SK-N-MC (cell line): ENCODE measurements at regions not wholly inside any gene's neighbourhood (a gene's known extent, or its start where the extent isn't known, plus 50 kb on each side); places are given as distances from the start of the nearest gene placed in this dataset.

Experiments used
- DNase-seq: peaks from one replicate; pipeline ENCODE4 v3.0.0-alpha.2; 2011; ENCODE audit warnings: low read depth, low spot score
- H3K27ac ChIP-seq: fragments of 200-600 bp; sonication (generic); 2 replicates; pipeline ENCODE4 v1.5.1; 2016; ENCODE audit warnings: mixed run types
- H3K36me3 ChIP-seq: fragments of 200-600 bp; sonication (generic); 2 replicates; pipeline ENCODE4 v1.6.1; 2017; ENCODE audit warnings: antibody characterized with exemption, low read length, mixed read lengths; ENCODE audit not compliant: insufficient read depth
- H3K4me3 ChIP-seq: fragments of 200-600 bp; sonication (generic); 2 replicates; pipeline ENCODE4 v1.5.1; 2016
- H3K9ac ChIP-seq: fragments of 200-600 bp; sonication (generic); 2 replicates; pipeline ENCODE4 v1.8.0; 2017; ENCODE audit warnings: mixed run types, mixed read lengths; ENCODE audit not compliant: insufficient read length
- H3K9me3 ChIP-seq: fragments of 200-600 bp; sonication (generic); 2 replicates; pipeline ENCODE4 v1.6.1; 2017; ENCODE audit warnings: low read depth, mild to moderate bottlenecking, antibody characterized with exemption, low read length, moderate library complexity, mixed read lengths
- EZH2 ChIP-seq: fragments of 200-600 bp; sonication (generic); IDR thresholded peaks from one replicate; pipeline ENCODE4 v1.6.1; 2017; ENCODE audit warnings: antibody characterized with exemption
- FOXP2 ChIP-seq: optimal IDR thresholded peaks from 2 replicates; pipeline ENCODE3; 2011; ENCODE audit warnings: mild to moderate bottlenecking, moderate library complexity; ENCODE audit not compliant: insufficient read depth; ENCODE audit errors: extremely low read length, control extremely low read depth
- POLR2AphosphoS5 ChIP-seq: IDR thresholded peaks from 2 replicates; pipeline ENCODE4 v1.6.1; 2012; ENCODE audit warnings: mild to moderate bottlenecking, low read depth, low read length, borderline replicate concordance

DNA sequence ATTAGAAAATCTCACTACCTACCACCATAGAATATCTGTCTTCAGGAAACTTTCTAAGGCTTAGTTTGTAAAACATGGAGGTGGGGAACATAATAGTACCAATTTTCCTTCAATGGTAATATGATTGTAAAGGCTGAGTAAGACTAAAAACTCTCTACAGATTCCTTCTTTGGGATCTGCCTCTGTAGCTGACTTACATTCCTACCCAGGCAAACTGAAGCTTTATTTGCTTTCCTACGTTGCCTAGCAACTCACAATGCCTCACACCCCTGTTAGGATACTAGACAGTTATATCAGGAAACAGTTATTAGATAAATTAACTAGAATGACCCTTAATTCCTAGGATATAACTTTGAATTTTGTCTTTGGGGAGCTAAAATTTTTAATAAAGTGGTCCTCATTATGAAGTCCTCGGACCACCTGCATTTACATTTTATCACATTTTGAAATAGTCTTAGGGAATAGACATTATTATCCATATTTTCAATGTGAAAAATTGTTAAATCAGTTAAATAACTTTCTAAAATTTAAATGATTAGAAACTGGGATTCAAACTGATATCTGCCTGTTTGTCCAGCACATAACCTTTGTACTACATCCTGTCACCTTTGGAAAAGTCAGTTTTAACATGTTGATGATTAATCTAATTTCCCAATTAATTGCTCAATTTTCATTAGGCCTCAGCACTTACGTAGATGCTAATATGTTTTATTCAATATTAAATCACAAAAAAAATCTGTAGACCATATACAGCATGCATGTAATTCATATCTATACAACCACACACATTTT, 591.4 kb downstream of the RNF144B start:
- Histone ChIP-seq H3K36me3 (no peaks in the 10 kb centered on the region), H3K9ac (no peak overlapping the region), H3K4me3 (no peak overlapping the region), H3K9me3 (no peaks in the 10 kb centered on the region), H3K27ac (no peak overlapping the region)
- TF ChIP-seq POLR2AphosphoS5: no peak
- no peak for TF ChIP-seq FOXP2
- no peak for TF ChIP-seq EZH2
- no peak for DNase-seq

DNA sequence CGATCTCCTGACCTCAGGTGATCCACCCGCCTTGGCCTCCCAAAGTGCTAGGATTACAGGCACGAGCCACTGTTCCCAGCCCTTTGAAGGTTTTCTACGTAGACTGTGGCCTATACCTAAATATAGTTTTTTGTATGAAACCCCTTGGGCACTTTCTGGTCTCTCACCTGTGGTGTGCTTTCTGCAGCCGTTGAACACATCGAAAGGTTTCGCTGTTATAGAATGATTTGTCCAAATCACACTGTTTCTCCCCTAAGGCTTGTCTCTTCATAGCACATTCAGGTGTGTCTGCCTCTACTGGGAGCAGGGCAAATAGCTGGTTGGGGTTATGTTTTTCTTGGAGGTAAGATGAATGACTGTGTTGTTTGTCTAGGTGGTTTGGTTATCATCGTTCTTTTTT, 597.9 kb downstream of the RNF144B start:
- Histone ChIP-seq H3K27ac (no peak overlapping the region), H3K36me3 (no peaks in the 10 kb centered on the region), H3K9me3 (no peaks in the 10 kb centered on the region), H3K9ac (no peak overlapping the region), H3K4me3 (no peak overlapping the region)
- DNase-seq: no peak
- no peak for TF ChIP-seq EZH2
- no peak for TF ChIP-seq POLR2AphosphoS5
- TF ChIP-seq FOXP2: no peak

DNA sequence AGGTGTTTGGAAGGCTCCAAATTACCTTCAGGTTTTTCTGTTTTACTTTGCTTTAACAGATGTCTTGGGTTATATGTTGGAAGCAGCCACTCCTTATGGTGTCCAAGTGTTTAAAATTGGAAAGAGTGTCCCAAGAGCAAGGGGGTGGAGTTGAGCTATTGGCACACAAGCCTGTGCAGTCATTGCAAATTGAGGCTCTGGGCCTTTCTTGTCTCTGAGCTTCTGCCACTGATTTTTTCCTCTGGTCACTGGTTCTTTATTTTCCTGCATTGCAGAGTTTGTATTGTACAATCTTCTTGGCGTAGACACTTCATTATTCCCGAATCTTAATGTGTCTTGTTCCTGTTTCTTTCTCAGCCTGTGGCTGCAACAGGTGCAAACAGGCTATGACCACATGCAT, 598.8 kb downstream of the RNF144B start:
- H3K9me3 ChIP-seq: no peaks in the 10 kb centered on the region
- no peak overlapping the region for H3K4me3 ChIP-seq
- DNase-seq: no peak
- no peak overlapping the region for H3K27ac ChIP-seq
- no peak for TF ChIP-seq EZH2
- TF ChIP-seq POLR2AphosphoS5: no peak
- no peak for TF ChIP-seq FOXP2
- no peak overlapping the region for H3K9ac ChIP-seq
- H3K36me3 ChIP-seq: no peaks in the 10 kb centered on the region

DNA sequence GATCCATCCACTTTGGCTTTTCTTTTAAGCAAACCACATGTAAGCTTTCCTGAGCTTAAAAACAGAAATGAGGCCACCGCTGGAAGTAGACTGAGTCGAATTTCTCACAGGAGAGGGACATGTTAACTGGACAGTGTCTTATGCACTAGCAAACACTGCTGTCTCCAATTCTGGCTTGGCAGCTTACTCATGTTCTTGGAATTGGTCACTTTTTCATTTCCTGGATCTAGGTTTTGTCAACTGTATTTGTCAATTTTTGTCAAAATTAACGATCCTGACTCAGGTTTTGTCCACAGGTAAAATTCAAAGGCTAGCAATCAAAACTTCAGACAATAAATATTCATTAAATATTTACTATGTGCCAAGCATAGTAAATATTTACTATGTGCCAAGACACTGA, 601.5 kb downstream of the RNF144B start:
- no peaks in the 10 kb centered on the region for H3K36me3 ChIP-seq
- no peaks in the 10 kb centered on the region for H3K9me3 ChIP-seq
- no peak overlapping the region for H3K27ac ChIP-seq
- DNase-seq: no peak
- TF ChIP-seq POLR2AphosphoS5 (no peak), FOXP2 (no peak), EZH2 (no peak)
- H3K4me3 ChIP-seq: no peak overlapping the region
- H3K9ac ChIP-seq: no peak overlapping the region

DNA sequence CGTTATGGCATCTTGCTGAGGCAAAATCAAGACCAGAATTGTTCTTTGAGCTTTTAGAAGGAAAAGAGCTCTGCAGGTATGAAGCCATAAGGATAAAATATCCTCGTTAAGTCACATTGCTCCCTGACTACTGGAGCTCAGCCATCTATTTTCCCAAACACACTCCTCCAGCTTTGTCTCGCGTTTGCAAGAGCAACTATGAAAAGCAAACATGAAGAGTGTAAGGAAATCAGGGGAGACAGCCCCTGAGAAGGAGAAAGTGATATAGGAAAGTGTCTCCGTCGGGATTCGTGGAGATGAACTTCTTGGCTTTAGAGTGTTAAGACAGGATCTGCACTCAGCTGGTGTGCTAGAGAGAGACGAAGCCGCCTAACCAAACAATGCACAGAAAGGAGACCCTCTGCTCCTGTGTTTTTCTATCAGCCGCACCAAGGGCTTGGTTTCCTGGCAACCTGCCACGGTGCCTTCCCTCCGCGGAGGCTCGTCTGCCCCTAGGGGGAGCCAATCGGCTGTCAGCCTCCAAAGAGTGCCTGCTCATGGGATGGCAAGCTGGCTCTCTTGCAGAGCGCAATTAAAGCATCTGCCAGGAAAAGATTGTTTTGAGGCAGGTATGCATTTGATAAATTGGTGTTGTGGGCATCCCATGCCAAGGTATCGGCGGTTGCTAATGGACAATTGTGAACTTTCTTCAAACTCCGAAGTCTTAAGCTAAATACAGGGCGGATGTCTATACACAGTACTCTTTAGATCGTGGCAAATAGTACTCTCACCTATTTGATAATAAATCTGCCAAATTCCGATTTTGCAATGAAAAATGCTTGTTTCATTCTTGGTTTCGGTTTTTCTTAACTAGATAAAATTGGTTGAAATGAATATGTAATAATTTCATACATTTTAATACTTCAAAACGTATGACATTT, 603.2 kb downstream of the RNF144B start:
- DNase-seq: peak; percentile 20
- Histone ChIP-seq H3K36me3 (no peaks in the 10 kb centered on the region), H3K9me3 (0 out of 2 replicates have a peak, but pooled peaks cover under 1% of the 10 kb centered on the region), H3K9ac (no peak overlapping the region), H3K27ac (no peak overlapping the region), H3K4me3 (no peak overlapping the region)
- TF ChIP-seq EZH2: no peak
- no peak for TF ChIP-seq FOXP2
- TF ChIP-seq POLR2AphosphoS5: peak; percentile 20; the same call in 1 of the 2 replicates

DNA sequence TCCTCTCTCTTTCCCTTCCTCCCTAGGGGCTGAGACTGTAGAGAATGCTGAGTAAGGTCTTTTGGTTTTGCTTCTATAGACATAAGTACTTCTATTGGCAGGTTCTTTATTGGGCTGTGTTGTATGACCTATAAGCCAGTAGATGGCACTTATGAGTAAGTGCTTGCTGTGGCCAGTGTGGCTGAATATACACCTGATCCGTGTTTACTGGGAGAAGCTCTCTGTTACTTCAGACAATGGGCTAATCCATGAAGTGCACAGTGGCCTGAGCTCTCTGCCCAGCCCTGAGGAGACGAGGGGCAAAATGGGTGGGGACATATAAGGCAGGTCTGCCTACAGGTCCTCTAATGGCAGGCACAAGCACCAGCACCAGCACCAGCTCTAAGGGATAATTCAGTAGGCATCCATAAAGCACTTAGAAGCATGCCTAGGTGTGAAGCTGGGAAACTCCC, 610.3 kb downstream of the RNF144B start:
- no peak for TF ChIP-seq FOXP2
- TF ChIP-seq POLR2AphosphoS5: no peak
- no peak for TF ChIP-seq EZH2
- 0 out of 2 replicates have a peak, but pooled peaks cover 6% of the 10 kb centered on the region for H3K9me3 ChIP-seq
- H3K9ac ChIP-seq: no peak overlapping the region
- H3K27ac ChIP-seq: no peak overlapping the region
- no peaks in the 10 kb centered on the region for H3K36me3 ChIP-seq
- no peak overlapping the region for H3K4me3 ChIP-seq
- DNase-seq: peak; percentile 14

DNA sequence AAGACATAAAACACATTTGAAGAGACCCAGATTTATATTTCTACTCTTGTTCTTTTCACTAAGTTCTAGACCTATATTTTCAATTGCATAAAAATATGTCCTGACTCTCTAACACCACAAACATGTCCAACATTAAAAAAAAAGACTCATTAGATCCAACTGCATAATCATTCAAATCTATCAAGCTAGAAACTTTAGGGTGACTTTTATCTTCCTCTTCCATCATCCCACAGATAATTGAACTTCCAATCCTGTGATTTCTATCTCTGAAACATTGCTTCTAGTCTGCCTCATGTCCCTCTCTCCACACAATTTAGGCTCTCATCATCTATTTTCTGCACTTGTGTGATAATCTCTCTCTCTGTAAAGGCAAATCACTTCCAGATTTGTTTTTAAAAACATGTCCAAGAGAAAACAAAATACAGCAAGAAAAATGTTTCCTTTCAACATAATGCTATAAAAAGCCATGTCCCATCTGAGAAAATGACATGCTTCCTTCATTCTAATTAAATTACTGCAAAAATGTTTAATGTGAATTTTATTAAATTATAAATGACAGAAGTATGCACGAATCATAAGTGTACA, 615.9 kb downstream of the RNF144B start:
- DNase-seq: no peak
- Histone ChIP-seq H3K27ac (no peak overlapping the region), H3K36me3 (no peaks in the 10 kb centered on the region), H3K9me3 (no peaks in the 10 kb centered on the region), H3K9ac (no peak overlapping the region), H3K4me3 (no peak overlapping the region)
- TF ChIP-seq POLR2AphosphoS5 (no peak), EZH2 (no peak), FOXP2 (no peak)

DNA sequence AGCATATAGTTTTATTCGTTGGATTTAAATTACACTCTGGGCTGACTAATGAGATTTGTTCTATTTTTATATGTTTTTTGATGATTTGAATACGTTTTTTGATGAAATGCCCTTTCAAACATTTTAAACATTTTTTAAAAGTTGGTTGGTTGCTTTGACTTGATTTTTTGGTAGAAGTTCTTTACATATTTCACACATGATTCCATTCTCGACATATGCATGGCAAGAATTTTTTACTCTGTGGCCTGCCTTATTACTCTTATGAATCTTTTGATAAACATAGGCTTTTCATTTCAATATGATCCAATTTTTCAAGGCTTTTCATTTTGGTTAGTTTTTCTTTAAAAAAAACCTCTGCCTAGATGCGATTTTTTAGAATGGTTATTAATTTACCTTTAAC, 617.0 kb downstream of the RNF144B start:
- Histone ChIP-seq H3K36me3 (no peaks in the 10 kb centered on the region), H3K4me3 (no peak overlapping the region), H3K27ac (no peak overlapping the region), H3K9ac (no peak overlapping the region), H3K9me3 (no peaks in the 10 kb centered on the region)
- no peak for TF ChIP-seq POLR2AphosphoS5
- TF ChIP-seq EZH2: no peak
- TF ChIP-seq FOXP2: no peak
- no peak for DNase-seq
